ENCODE measurements at regions not wholly inside any gene's neighbourhood (a gene's known extent, or its start where the extent isn't known, plus 50 kb on each side); places are given as distances from the start of the nearest gene placed in this dataset.

DNA sequence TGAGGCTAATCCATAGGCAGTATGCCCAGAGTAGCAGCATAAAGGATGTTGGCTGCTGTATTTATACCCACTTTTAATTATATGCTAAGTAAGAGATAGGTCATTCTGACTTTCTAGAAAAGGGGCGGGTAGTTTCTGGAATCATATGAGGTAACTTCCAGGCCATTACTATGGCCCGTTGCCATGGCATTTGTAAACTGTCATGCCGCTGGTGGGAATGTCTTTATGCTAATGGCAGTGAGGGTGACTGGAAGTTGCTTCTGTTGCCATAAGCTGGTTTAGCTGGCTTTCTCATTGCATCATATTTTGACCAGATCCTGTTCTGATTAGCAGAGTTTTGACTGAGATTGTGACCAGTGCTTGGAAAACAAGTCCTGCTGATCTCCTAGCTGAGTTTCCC is 929.6 kb upstream of the CDH8 start:
- peaks cover 2 to 11% of the 10 kb centered on the region in 2 donors for H3K9me3 ChIP-seq (replicated peaks in 1 of 2; ENCODE audit: control insufficient read depth in 2 of 2, insufficient read depth in 1 of 2, low read depth in 1 of 2, low read length in 2 of 2)
- H3K4me3 ChIP-seq (ENCODE audit: low read length in 2 of 2): no peak overlapping the region
- H3K27me3 ChIP-seq (ENCODE audit: control insufficient read depth in 3 of 3, insufficient read depth in 3 of 3, low read depth in 1 of 3, low read length in 3 of 3): no peaks in the 10 kb centered on the region
- H3K79me1 ChIP-seq (ENCODE audit: low read depth, low read length): no peaks in the 10 kb centered on the region
- no peak overlapping the region for H2BK120ac ChIP-seq (ENCODE audit: low read depth, low read length)
- H2AK5ac ChIP-seq (ENCODE audit: low read depth, low read length): no peak overlapping the region
- no peak overlapping the region for H2BK15ac ChIP-seq (ENCODE audit: low read length)
- no peak overlapping the region for H3K4me2 ChIP-seq (ENCODE audit: insufficient read depth, low read length, poor library complexity, severe bottlenecking)
- no peak overlapping the region for H2BK5ac ChIP-seq (ENCODE audit: low read length)
- H4K8ac ChIP-seq (ENCODE audit: low read depth, low read length): no peak overlapping the region
- H2BK12ac ChIP-seq (ENCODE audit: low read length): no peak overlapping the region
- no peak for DNase-seq (ENCODE audit: low spot score)
- H3K4me1 ChIP-seq (ENCODE audit: control insufficient read depth in 2 of 2, insufficient read depth in 1 of 2, low read depth in 1 of 2, low read length in 2 of 2): peaks cover 0 to 5% of the 10 kb centered on the region in 2 donors
- H3K4ac ChIP-seq (ENCODE audit: low read length): no peak overlapping the region
- H3K36me3 ChIP-seq (replicated peaks in 1 of 2; ENCODE audit: control insufficient read depth in 2 of 2, insufficient read depth in 2 of 2, low read length in 2 of 2): no peaks in the 10 kb centered on the region
- no peak overlapping the region for H3K27ac ChIP-seq (replicated peaks; ENCODE audit: low read length)
- no peak overlapping the region for H3K23ac ChIP-seq (ENCODE audit: low read depth, low read length, poor library complexity)
- no peak overlapping the region for H3K14ac ChIP-seq (ENCODE audit: low read length)
- H4K91ac ChIP-seq (ENCODE audit: low read depth, low read length, poor library complexity): no peak overlapping the region
- no peak overlapping the region for H3K9ac ChIP-seq (ENCODE audit: low read depth, low read length, poor library complexity)
- no peak overlapping the region for H2AFZ ChIP-seq (ENCODE audit: low read length)
- no CpG with 5 or more reads among the region's 3 CpGs for WGBS, 2 donors (ENCODE audit: extremely low coverage in 2 of 2, insufficient read length in 2 of 2, insufficient replicate concordance in 1 of 2)
- H3K18ac ChIP-seq (ENCODE audit: low read length): no peak overlapping the region

DNA sequence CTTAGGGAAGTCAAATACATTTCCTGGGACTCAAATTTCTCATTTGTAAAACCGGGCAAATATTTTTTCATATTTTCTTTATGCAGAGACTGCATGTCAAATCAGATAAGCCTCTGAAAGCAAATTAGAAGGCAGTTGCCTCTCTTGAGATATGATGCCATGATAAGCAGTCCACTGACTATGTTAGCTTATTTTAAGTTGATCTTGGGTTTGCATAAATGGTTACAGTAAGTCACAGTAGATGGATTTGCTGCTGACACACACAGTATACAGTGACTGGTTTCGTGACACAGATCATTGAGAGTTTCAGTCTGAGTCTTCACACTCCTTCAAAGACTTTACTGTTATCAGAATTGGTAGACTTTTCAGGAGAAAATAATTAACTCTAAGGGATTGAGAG is 927.6 kb upstream of the CDH8 start:
- H3K14ac ChIP-seq (ENCODE audit: low read length): no peak overlapping the region
- DNase-seq (ENCODE audit: low spot score): no peak
- H3K18ac ChIP-seq (ENCODE audit: low read length): no peak overlapping the region
- no peak overlapping the region for H2BK120ac ChIP-seq (ENCODE audit: low read depth, low read length)
- H2BK15ac ChIP-seq (ENCODE audit: low read length): no peak overlapping the region
- peaks cover 2 to 18% of the 10 kb centered on the region in 2 donors for H3K9me3 ChIP-seq (replicated peaks in 1 of 2; ENCODE audit: control insufficient read depth in 2 of 2, insufficient read depth in 1 of 2, low read depth in 1 of 2, low read length in 2 of 2)
- no peak overlapping the region for H2BK12ac ChIP-seq (ENCODE audit: low read length)
- H3K9ac ChIP-seq (ENCODE audit: low read depth, low read length, poor library complexity): no peak overlapping the region
- H2BK5ac ChIP-seq (ENCODE audit: low read length): no peak overlapping the region
- no peak overlapping the region for H2AFZ ChIP-seq (ENCODE audit: low read length)
- no peak overlapping the region for H3K4me3 ChIP-seq (ENCODE audit: low read length in 2 of 2)
- no peaks in the 10 kb centered on the region for H3K79me1 ChIP-seq (ENCODE audit: low read depth, low read length)
- H3K27me3 ChIP-seq (ENCODE audit: control insufficient read depth in 3 of 3, insufficient read depth in 3 of 3, low read depth in 1 of 3, low read length in 3 of 3): no peaks in the 10 kb centered on the region
- H4K8ac ChIP-seq (ENCODE audit: low read depth, low read length): no peak overlapping the region
- no CpG with 5 or more reads among the region's 2 CpGs for WGBS, 2 donors (ENCODE audit: extremely low coverage in 2 of 2, insufficient read length in 2 of 2, insufficient replicate concordance in 1 of 2)
- H2AK5ac ChIP-seq (ENCODE audit: low read depth, low read length): no peak overlapping the region
- no peak overlapping the region for H3K4ac ChIP-seq (ENCODE audit: low read length)
- H3K36me3 ChIP-seq (replicated peaks in 1 of 2; ENCODE audit: control insufficient read depth in 2 of 2, insufficient read depth in 2 of 2, low read length in 2 of 2): no peaks in the 10 kb centered on the region
- H3K4me1 ChIP-seq (ENCODE audit: control insufficient read depth in 2 of 2, insufficient read depth in 1 of 2, low read depth in 1 of 2, low read length in 2 of 2): no peaks in the 10 kb centered on the region
- no peak overlapping the region for H3K27ac ChIP-seq (replicated peaks; ENCODE audit: low read length)
- H3K4me2 ChIP-seq (ENCODE audit: insufficient read depth, low read length, poor library complexity, severe bottlenecking): no peak overlapping the region
- H4K91ac ChIP-seq (ENCODE audit: low read depth, low read length, poor library complexity): no peak overlapping the region
- no peak overlapping the region for H3K23ac ChIP-seq (ENCODE audit: low read depth, low read length, poor library complexity)

DNA sequence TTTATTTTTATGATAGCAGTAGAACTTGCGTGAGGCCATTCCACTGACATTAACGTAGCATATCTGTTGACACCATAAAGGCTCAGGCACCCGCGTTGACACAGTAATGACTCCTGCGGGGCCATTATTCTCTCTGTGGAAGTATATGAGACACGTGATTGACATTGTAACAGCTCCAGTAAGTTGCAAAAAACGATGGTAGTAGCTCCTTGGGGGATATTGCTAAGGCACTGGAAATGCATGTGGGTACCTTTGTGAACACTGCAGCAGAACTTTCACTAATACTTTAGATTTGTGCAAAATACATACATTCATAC is 918.8 kb upstream of the CDH8 start:
- Histone ChIP-seq H3K27me3 (ENCODE audit: control insufficient read depth in 3 of 3, insufficient read depth in 3 of 3, low read depth in 1 of 3, low read length in 3 of 3) (no peaks in the 10 kb centered on the region), H2BK5ac (ENCODE audit: low read length) (no peak overlapping the region), H2AK5ac (ENCODE audit: low read depth, low read length) (no peak overlapping the region), H4K8ac (ENCODE audit: low read depth, low read length) (no peak overlapping the region), H2AFZ (ENCODE audit: low read length) (peak overlapping the region; percentile 56), H3K27ac (replicated peaks; ENCODE audit: low read length) (peak overlapping the region; percentile 90), H3K79me1 (ENCODE audit: low read depth, low read length) (no peaks in the 10 kb centered on the region), H3K14ac (ENCODE audit: low read length) (no peak overlapping the region), H3K18ac (ENCODE audit: low read length) (no peak overlapping the region), H3K9me3 (replicated peaks in 1 of 2; ENCODE audit: control insufficient read depth in 2 of 2, insufficient read depth in 1 of 2, low read depth in 1 of 2, low read length in 2 of 2) (peaks cover 0 to 22% of the 10 kb centered on the region in 2 donors), H3K36me3 (replicated peaks in 1 of 2; ENCODE audit: control insufficient read depth in 2 of 2, insufficient read depth in 2 of 2, low read length in 2 of 2) (no peaks in the 10 kb centered on the region), H3K4ac (ENCODE audit: low read length) (no peak overlapping the region), H3K4me2 (ENCODE audit: insufficient read depth, low read length, poor library complexity, severe bottlenecking) (no peak overlapping the region), H2BK120ac (ENCODE audit: low read depth, low read length) (no peak overlapping the region), H3K4me3 (ENCODE audit: low read length in 2 of 2) (peak overlapping the region in 1 of 2 donors; percentile 48), H3K23ac (ENCODE audit: low read depth, low read length, poor library complexity) (no peak overlapping the region), H3K4me1 (ENCODE audit: control insufficient read depth in 2 of 2, insufficient read depth in 1 of 2, low read depth in 1 of 2, low read length in 2 of 2) (peaks cover 10 to 18% of the 10 kb centered on the region in 2 donors), H4K91ac (ENCODE audit: low read depth, low read length, poor library complexity) (no peak overlapping the region), H2BK12ac (ENCODE audit: low read length) (no peak overlapping the region), H3K9ac (ENCODE audit: low read depth, low read length, poor library complexity) (no peak overlapping the region), H2BK15ac (ENCODE audit: low read length) (no peak overlapping the region)
- DNase-seq (ENCODE audit: low spot score): no peak
- no CpG with 5 or more reads among the region's 7 CpGs for WGBS, 2 donors (ENCODE audit: extremely low coverage in 2 of 2, insufficient read length in 2 of 2, insufficient replicate concordance in 1 of 2)

DNA sequence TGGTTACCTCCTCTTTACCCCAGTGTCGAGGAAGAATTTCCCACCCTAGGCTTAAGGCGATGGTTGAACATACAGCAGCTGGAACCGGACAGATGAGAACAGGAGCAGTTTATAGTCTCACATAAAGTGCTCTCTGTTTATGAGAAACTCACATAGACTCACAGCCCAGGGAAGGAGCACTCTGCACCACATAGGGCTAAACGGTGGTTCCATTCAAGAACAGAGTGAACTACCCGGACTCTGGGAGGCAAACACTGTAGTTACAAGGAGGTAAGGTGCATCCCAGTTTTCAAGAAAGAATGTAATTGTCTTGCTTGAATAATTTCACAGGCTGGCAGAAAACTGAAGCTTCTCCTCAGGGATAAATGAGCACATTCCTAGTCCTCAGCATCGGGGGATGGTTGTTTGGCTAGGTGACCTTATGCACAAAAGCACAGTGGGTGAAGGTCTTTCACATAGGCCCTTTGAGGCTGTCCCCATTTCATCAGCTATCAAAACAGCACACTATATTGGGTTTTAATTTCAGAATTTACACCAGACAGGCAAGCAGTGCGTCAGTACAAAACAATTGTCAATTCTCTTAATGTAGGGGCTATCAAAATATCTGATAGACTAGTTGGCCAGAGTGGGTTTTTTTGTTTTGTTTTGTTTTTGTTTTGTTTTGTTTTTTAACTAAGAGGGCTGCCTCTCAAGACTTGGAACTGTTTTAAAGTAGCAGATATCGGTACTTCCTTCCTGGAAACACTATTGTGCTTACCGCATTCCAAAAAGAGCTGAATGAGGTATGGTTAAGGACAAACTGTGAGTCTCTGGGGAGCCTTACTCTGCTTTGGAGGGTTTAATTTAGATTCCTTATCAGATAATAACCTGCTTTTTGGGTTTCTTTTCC is 918.1 kb upstream of the CDH8 start:
- peak; percentile 40 for DNase-seq (ENCODE audit: low spot score)
- peaks cover 11 to 18% of the 10 kb centered on the region in 2 donors for H3K4me1 ChIP-seq (ENCODE audit: control insufficient read depth in 2 of 2, insufficient read depth in 1 of 2, low read depth in 1 of 2, low read length in 2 of 2)
- no peak overlapping the region for H4K8ac ChIP-seq (ENCODE audit: low read depth, low read length)
- H3K36me3 ChIP-seq (replicated peaks in 1 of 2; ENCODE audit: control insufficient read depth in 2 of 2, insufficient read depth in 2 of 2, low read length in 2 of 2): no peaks in the 10 kb centered on the region
- no peak overlapping the region for H3K18ac ChIP-seq (ENCODE audit: low read length)
- H3K27ac ChIP-seq (replicated peaks; ENCODE audit: low read length): peak overlapping the region; percentile 90
- no peak overlapping the region for H3K14ac ChIP-seq (ENCODE audit: low read length)
- no peak overlapping the region for H2BK12ac ChIP-seq (ENCODE audit: low read length)
- no peak overlapping the region for H3K4me2 ChIP-seq (ENCODE audit: insufficient read depth, low read length, poor library complexity, severe bottlenecking)
- no peak overlapping the region for H2BK120ac ChIP-seq (ENCODE audit: low read depth, low read length)
- H3K4ac ChIP-seq (ENCODE audit: low read length): no peak overlapping the region
- H3K9me3 ChIP-seq (replicated peaks in 1 of 2; ENCODE audit: control insufficient read depth in 2 of 2, insufficient read depth in 1 of 2, low read depth in 1 of 2, low read length in 2 of 2): peaks cover 0 to 24% of the 10 kb centered on the region in 2 donors
- peak overlapping the region in 1 of 2 donors; percentile 48 for H3K4me3 ChIP-seq (ENCODE audit: low read length in 2 of 2)
- H2BK15ac ChIP-seq (ENCODE audit: low read length): no peak overlapping the region
- H2AFZ ChIP-seq (ENCODE audit: low read length): peak overlapping the region; percentile 56
- H4K91ac ChIP-seq (ENCODE audit: low read depth, low read length, poor library complexity): no peak overlapping the region
- H2AK5ac ChIP-seq (ENCODE audit: low read depth, low read length): no peak overlapping the region
- H2BK5ac ChIP-seq (ENCODE audit: low read length): no peak overlapping the region
- H3K27me3 ChIP-seq (ENCODE audit: control insufficient read depth in 3 of 3, insufficient read depth in 3 of 3, low read depth in 1 of 3, low read length in 3 of 3): no peaks in the 10 kb centered on the region
- no peak overlapping the region for H3K9ac ChIP-seq (ENCODE audit: low read depth, low read length, poor library complexity)
- H3K23ac ChIP-seq (ENCODE audit: low read depth, low read length, poor library complexity): no peak overlapping the region
- no peaks in the 10 kb centered on the region for H3K79me1 ChIP-seq (ENCODE audit: low read depth, low read length)
- WGBS, 2 donors (ENCODE audit: extremely low coverage in 2 of 2, insufficient read length in 2 of 2, insufficient replicate concordance in 1 of 2): no CpG with 5 or more reads among the region's 9 CpGs
